IMR-90 (cell line): ENCODE measurements at regions not wholly inside any gene's neighbourhood (a gene's known extent, or its start where the extent isn't known, plus 50 kb on each side); places are given as distances from the start of the nearest gene placed in this dataset.

Experiments
- ATAC-seq: fragments of 200-7000 bp; cut with Tn5 transposase; 2 replicates; pipeline ENCODE4 v1.9.1; 2020; ENCODE audit warnings: low read depth, mild to moderate bottlenecking, moderate library complexity
- BruUV-seq: library from RNA; stranded (reverse); fragments of 400-500 nt; replicated peaks from 2 replicates; lab custom pipeline; 2021; lab: Mats Ljungman, UMichigan
- CTCF ChIA-PET: fragments of 300-600 bp; formaldehyde crosslinking; extraction: SDS; loops from one replicate; lab custom pipeline; 2021; ENCODE audit warnings: antibody characterized with exemption; lab: Yijun Ruan, JAX
- POLR2A ChIA-PET: fragments of 300-600 bp; sonication (Branson Sonifier 250); formaldehyde crosslinking; loops from one replicate; lab custom pipeline; 2022; ENCODE audit warnings: antibody characterized with exemption; ENCODE audit not compliant: unreplicated experiment; lab: Charles Lee
- DNase-seq: peaks from one replicate; pipeline ENCODE4 v3.0.0; 2013
- H2AFZ ChIP-seq: replicated peaks from 2 replicates; pipeline ENCODE3; 2013; ENCODE audit warnings: low read length, mild to moderate bottlenecking; ENCODE audit not compliant: poor library complexity
- H2AK5ac ChIP-seq: 2 replicates; pipeline ENCODE4 v1.6.1; 2013; ENCODE audit warnings: low read depth, low read length, inconsistent platforms
- H2AK9ac ChIP-seq: replicated peaks from 2 replicates; pipeline ENCODE3; 2013; ENCODE audit warnings: mild to moderate bottlenecking, low read depth, low read length, moderate library complexity; ENCODE audit not compliant: poor library complexity
- H2BK120ac ChIP-seq: 2 replicates; pipeline ENCODE4 v1.6.1; 2013; ENCODE audit warnings: low read depth, low read length, inconsistent platforms
- H2BK15ac ChIP-seq: 3 replicates; pipeline ENCODE4 v1.6.1; 2013; ENCODE audit warnings: low read depth, low read length, inconsistent platforms
- H2BK20ac ChIP-seq: 2 replicates; pipeline ENCODE4 v1.6.1; 2013; ENCODE audit warnings: low read depth, mild to moderate bottlenecking, inconsistent platforms, low read length, moderate library complexity
- H2BK5ac ChIP-seq: 2 replicates; pipeline ENCODE4 v1.6.1; 2013; ENCODE audit warnings: mild to moderate bottlenecking, low read depth, low read length, inconsistent platforms; ENCODE audit not compliant: poor library complexity, severe bottlenecking
- H3K14ac ChIP-seq: replicated peaks from 2 replicates; pipeline ENCODE4 v1.6.1; 2013; ENCODE audit warnings: low read depth, low read length, inconsistent platforms
- H3K18ac ChIP-seq: 2 replicates; pipeline ENCODE4 v1.6.1; 2013; ENCODE audit warnings: low read depth, low read length, control low read depth
- H3K23ac ChIP-seq: 2 replicates; pipeline ENCODE4 v1.6.1; 2013; ENCODE audit warnings: low read depth, low read length, inconsistent platforms
- H3K27ac ChIP-seq: 2 replicates; pipeline ENCODE4 v1.5.1; 2013; ENCODE audit warnings: mild to moderate bottlenecking, control low read depth, low read length; ENCODE audit not compliant: insufficient read depth
- H3K27me3 ChIP-seq: 2 replicates; pipeline ENCODE4 v1.6.1; 2013; ENCODE audit warnings: low read length; ENCODE audit not compliant: control insufficient read depth, insufficient read depth
- H3K36me3 ChIP-seq: 2 replicates; pipeline ENCODE4 v1.6.1; 2013; ENCODE audit warnings: low read length, mixed read lengths; ENCODE audit not compliant: control insufficient read depth, insufficient read depth
- H3K4ac ChIP-seq: 2 replicates; pipeline ENCODE4 v1.6.1; 2013; ENCODE audit warnings: low read depth, low read length, inconsistent platforms
- H3K4me1 ChIP-seq: 2 replicates; pipeline ENCODE4 v1.6.1; 2013; ENCODE audit warnings: low read length, mixed read lengths; ENCODE audit not compliant: control insufficient read depth, insufficient read depth
- H3K4me2 ChIP-seq: 2 replicates; pipeline ENCODE4 v1.6.1; 2013; ENCODE audit warnings: low read depth, mild to moderate bottlenecking, control low read depth, low read length, moderate library complexity
- H3K4me3 ChIP-seq: 2 replicates; pipeline ENCODE4 v1.5.1; 2013; ENCODE audit warnings: low read depth, mild to moderate bottlenecking, control low read depth, low read length, moderate library complexity; ENCODE audit not compliant: insufficient read depth
- H3K56ac ChIP-seq: 2 replicates; pipeline ENCODE4 v1.6.1; 2013; ENCODE audit warnings: low read length, inconsistent platforms; ENCODE audit not compliant: insufficient read depth; ENCODE audit errors: extremely low read depth
- H3K79me1 ChIP-seq, 2 experiments: 2 replicates each; pipeline ENCODE4 v1.6.1; 2013; ENCODE audit warnings: low read length in 2 of 2, inconsistent platforms in 1 of 2, low read depth in 1 of 2
- H3K9ac ChIP-seq: 2 replicates; pipeline ENCODE4 v1.6.1; 2013; ENCODE audit warnings: low read depth, low read length, control low read depth
- H3K9me1 ChIP-seq: 2 replicates; pipeline ENCODE4 v1.6.1; 2013; ENCODE audit warnings: low read length, inconsistent platforms; ENCODE audit not compliant: insufficient read depth
- H3K9me3 ChIP-seq: 2 replicates; pipeline ENCODE4 v1.6.1; 2013; ENCODE audit warnings: low read length; ENCODE audit not compliant: control insufficient read depth, insufficient read depth
- H4K20me1 ChIP-seq: 2 replicates; pipeline ENCODE4 v1.6.1; 2013; ENCODE audit warnings: low read length, inconsistent platforms; ENCODE audit not compliant: insufficient read depth
- H4K5ac ChIP-seq: 2 replicates; pipeline ENCODE4 v1.6.1; 2013; ENCODE audit warnings: mild to moderate bottlenecking, low read depth, low read length, control low read depth
- H4K8ac ChIP-seq, 2 experiments: 2 replicates each; pipeline ENCODE4 v1.6.1; 2013; ENCODE audit warnings: low read depth in 2 of 2, low read length in 2 of 2, control low read depth in 1 of 2, inconsistent platforms in 1 of 2
- H4K91ac ChIP-seq: 2 replicates; pipeline ENCODE4 v1.6.1; 2013; ENCODE audit warnings: low read depth, low read length, inconsistent platforms; ENCODE audit not compliant: insufficient read depth
- BHLHE40 ChIP-seq: fragments of 150-350 bp; IDR thresholded peaks from 2 replicates; pipeline ENCODE4 v1.6.1; 2016; ENCODE audit warnings: mild to moderate bottlenecking, low read depth, low read length
- CEBPB ChIP-seq: IDR thresholded peaks from 2 replicates; pipeline ENCODE4 v1.6.1; 2012; ENCODE audit warnings: low read depth, low read length, improper control_type of control experiment
- CHD1 ChIP-seq: IDR thresholded peaks from 2 replicates; pipeline ENCODE4 v1.6.1; 2012; ENCODE audit warnings: low read depth, low read length, improper control_type of control experiment
- CTCF ChIP-seq: conservative IDR thresholded peaks from 2 replicates; pipeline ENCODE4 v1.5.1; 2012; ENCODE audit warnings: mild to moderate bottlenecking, low read depth, low read length, improper control_type of control experiment
- ELK1 ChIP-seq: fragments of 150-350 bp; IDR thresholded peaks from 2 replicates; pipeline ENCODE4 v1.6.1; 2016; ENCODE audit warnings: low read depth, mild to moderate bottlenecking, low read length, moderate library complexity, borderline replicate concordance
- FOS ChIP-seq: fragments of 150-350 bp; IDR thresholded peaks from 2 replicates; pipeline ENCODE4 v1.6.1; 2016; ENCODE audit warnings: low read depth, low read length
- MAFK ChIP-seq: IDR thresholded peaks from 2 replicates; pipeline ENCODE4 v1.6.1; 2012; ENCODE audit warnings: low read depth, low read length, improper control_type of control experiment
- MAZ ChIP-seq: IDR thresholded peaks from 2 replicates; pipeline ENCODE4 v1.6.1; 2012; ENCODE audit warnings: low read depth, mild to moderate bottlenecking, low read length, improper control_type of control experiment, moderate library complexity, borderline replicate concordance
- MXI1 ChIP-seq: IDR thresholded peaks from 2 replicates; pipeline ENCODE4 v1.6.1; 2012; ENCODE audit warnings: low read depth, mild to moderate bottlenecking, low read length, moderate library complexity, borderline replicate concordance
- NFE2L2 ChIP-seq: fragments of 150-350 bp; IDR thresholded peaks from 2 replicates; pipeline ENCODE4 v1.6.1; 2016; ENCODE audit warnings: low read depth, mild to moderate bottlenecking, low read length
- POLR2A ChIP-seq: IDR thresholded peaks from 2 replicates; pipeline ENCODE4 v1.6.1; 2012; ENCODE audit warnings: mild to moderate bottlenecking, low read depth, low read length
- RAD21 ChIP-seq: IDR thresholded peaks from 2 replicates; pipeline ENCODE4 v1.6.1; 2012; ENCODE audit warnings: low read length, improper control_type of control experiment
- RCOR1 ChIP-seq: IDR thresholded peaks from 2 replicates; pipeline ENCODE4 v1.6.1; 2012; ENCODE audit warnings: mild to moderate bottlenecking, low read length, improper control_type of control experiment; ENCODE audit not compliant: insufficient replicate concordance
- RFX5 ChIP-seq: IDR thresholded peaks from 2 replicates; pipeline ENCODE4 v1.8.0; 2012; ENCODE audit warnings: low read depth, mild to moderate bottlenecking, low read length, moderate library complexity
- SMC3 ChIP-seq: fragments of 150-350 bp; IDR thresholded peaks from 2 replicates; pipeline ENCODE4 v1.6.1; 2016; ENCODE audit warnings: low read depth, mild to moderate bottlenecking, antibody characterized with exemption, low read length, moderate library complexity
- USF2 ChIP-seq: fragments of 150-350 bp; IDR thresholded peaks from 2 replicates; pipeline ENCODE4 v1.6.1; 2017; ENCODE audit warnings: mild to moderate bottlenecking, antibody characterized with exemption, low read length, low read depth
- WGBS, 2 experiments: methylation state at CpG; one replicate each; pipeline versions ENCODE4 v1.1.5 to v1.1.7; 2013; ENCODE audit warnings: missing lambda C conversion rate in 2 of 2; ENCODE audit not compliant: insufficient read length in 1 of 2; ENCODE audit errors: extremely low coverage in 2 of 2; 5-methylcytosine and 5-hydroxymethylcytosine counted together
- dilution Hi-C: fragments of 300-500 bp; cut with HindIII; formaldehyde crosslinking; loops from one replicate; pipeline ENCODE4 v1.14.3; 2018; ENCODE audit warnings: low sequenced_read_pairs; ENCODE audit not compliant: unreplicated experiment
- in situ Hi-C: fragments of 300-500 bp; cut with MboI; formaldehyde crosslinking; loops from 3 replicates; pipeline ENCODE4 v1.14.3; 2019; ENCODE audit warnings: low sequenced_read_pairs, inconsistent platforms, mixed read lengths
- intact Hi-C: fragments of 100-400 bp; cut with micrococcal nuclease; formaldehyde crosslinking; loops from 2 replicates; pipeline ENCODE4 v1.10.0; 2022

- H4K91ac ChIP-seq: no peak overlapping the region
Observed at GRCh38 chr20:40773376-40773775, 84.3 kb upstream of the MAFB start.

More at GRCh38 chr20:40773376-40773775, 84.3 kb upstream of the MAFB start:
- dilution Hi-C loops (no loop called here), intact Hi-C loops (no loop called here), in situ Hi-C loops (no loop called here)
- Histone ChIP-seq H3K4me1 (no peaks in the 10 kb centered on the region), H3K9me1 (no peaks in the 10 kb centered on the region; the same call in 1 of the 2 replicates), H3K23ac (no peak overlapping the region), H3K36me3 (no peaks in the 10 kb centered on the region), H2BK20ac (no peak overlapping the region), H4K8ac (no peak overlapping the region), H3K27ac (no peak overlapping the region), H4K5ac (no peak overlapping the region), H2BK15ac (no peak overlapping the region), H3K18ac (no peak overlapping the region), H3K9me3 (no peaks in the 10 kb centered on the region), H3K4me3 (no peak overlapping the region), H2AK5ac (no peak overlapping the region), H3K27me3 (no peaks in the 10 kb centered on the region; the same call in 1 of the 2 replicates), H4K20me1 (no peaks in the 10 kb centered on the region), H3K4me2 (no peak overlapping the region), H3K9ac (no peak overlapping the region), H2AK9ac (no peak overlapping the region), H2BK120ac (no peak overlapping the region), H2BK5ac (no peak overlapping the region), H3K4ac (no peak overlapping the region), H3K56ac (no peak overlapping the region), H3K79me1 (no peaks in the 10 kb centered on the region), H2AFZ (no peak overlapping the region), H3K14ac (no peak overlapping the region)
- no peak for ATAC-seq
- BruUV-seq: no TSS peak
- POLR2A ChIA-PET: no interaction called here
- no peak for TF ChIP-seq BHLHE40
- no peak for TF ChIP-seq MAZ
- TF ChIP-seq RCOR1: no peak
- no peak for TF ChIP-seq RAD21
- TF ChIP-seq CEBPB: no peak
- TF ChIP-seq SMC3: no peak
- TF ChIP-seq ELK1: no peak
- no peak for TF ChIP-seq USF2
- no peak for TF ChIP-seq CTCF
- TF ChIP-seq FOS: no peak
- TF ChIP-seq MAFK: no peak
- no peak for TF ChIP-seq NFE2L2
- no peak for TF ChIP-seq RFX5
- no peak for TF ChIP-seq CHD1
- TF ChIP-seq POLR2A: no peak
- no peak for TF ChIP-seq MXI1
- no peak for DNase-seq
- WGBS, 2 experiments: no CpG with 5 or more reads among the region's 3 CpGs
- CTCF ChIA-PET: no interaction called here
